ENCODE measurements at regions not wholly inside any gene's neighbourhood (a gene's known extent, or its start where the extent isn't known, plus 50 kb on each side); places are given as distances from the start of the nearest gene placed in this dataset.

DNA sequence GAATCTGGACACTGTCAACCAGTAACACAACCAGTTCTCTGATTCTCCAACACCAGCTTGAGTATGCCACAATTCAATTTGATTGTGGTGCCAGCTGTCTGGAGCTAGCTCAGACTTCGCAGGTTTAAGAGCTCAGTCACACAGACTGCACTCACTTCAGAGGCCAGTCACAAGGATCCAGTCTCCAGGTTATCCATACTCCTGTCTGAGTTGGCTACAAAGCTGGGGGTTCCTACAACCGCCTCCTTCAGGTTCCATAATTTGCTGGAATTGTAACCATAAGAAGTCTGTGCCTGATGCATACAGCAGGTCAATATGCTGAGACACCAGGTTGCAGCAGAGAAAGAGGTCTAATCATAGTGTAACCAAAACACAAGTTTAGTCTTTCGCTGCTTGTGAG lies 70.5 kb upstream of the CPSF6 start:
- H3K27ac ChIP-seq (ENCODE audit: insufficient read length, low read depth, low read length) = no peak overlapping the region
- no peak overlapping the region for H3K27ac Mint-ChIP-seq

More for the DNA sequence above, 70.5 kb upstream of the CPSF6 start:
- Histone ChIP-seq H3K4me1 (ENCODE audit: insufficient read depth, low read length) (peaks cover 11% of the 10 kb centered on the region; the same call in 1 of the 2 replicates), H3K27me3 (ENCODE audit: insufficient read depth, low read length) (no peaks in the 10 kb centered on the region), H3K23ac (ENCODE audit: insufficient read length, low read depth, low read length) (no peak overlapping the region), H2AK5ac (ENCODE audit: insufficient read length, low read length) (no peak overlapping the region), H2BK20ac (ENCODE audit: low read depth, low read length, poor library complexity, severe bottlenecking) (no peak overlapping the region), H3T11ph (ENCODE audit: low read length) (no peak overlapping the region), H3K56ac (ENCODE audit: insufficient read length, low read depth, low read length) (no peak overlapping the region), H4K5ac (ENCODE audit: insufficient read length, low read depth, low read length) (no peak overlapping the region), H4K20me1 (ENCODE audit: control insufficient read depth, insufficient read depth, insufficient read length) (no peaks in the 10 kb centered on the region), H2AFZ (ENCODE audit: low read length) (no peak overlapping the region), H3K79me1 (ENCODE audit: insufficient read depth, low read depth, low read length, poor library complexity, severe bottlenecking) (no peaks in the 10 kb centered on the region), H3K79me2 (ENCODE audit: insufficient read depth, low read length) (no peaks in the 10 kb centered on the region), H3K18ac (ENCODE audit: insufficient read length, low read depth, low read length) (no peak overlapping the region), H3K23me2 (ENCODE audit: insufficient read length, low read depth, low read length, poor library complexity, severe bottlenecking) (no peaks in the 10 kb centered on the region), H4K91ac (ENCODE audit: insufficient read length, low read depth, low read length) (no peak overlapping the region), H2BK120ac (ENCODE audit: low read depth, low read length, poor library complexity, severe bottlenecking) (no peak overlapping the region), H4K8ac (replicated peaks; ENCODE audit: insufficient read length, low read depth, low read length) (no peak overlapping the region), H2BK5ac (ENCODE audit: insufficient read length, low read length) (no peak overlapping the region), H3K9ac (ENCODE audit: extremely low read depth, insufficient read length, low read length) (no peak overlapping the region), H2BK12ac (ENCODE audit: insufficient read length, low read depth, low read length) (no peak overlapping the region), H3K4me2 (ENCODE audit: insufficient read depth, insufficient read length, low read length) (no peak overlapping the region), H3K14ac (ENCODE audit: insufficient read depth, low read length) (no peak overlapping the region), H2BK15ac (ENCODE audit: low read depth, low read length) (no peak overlapping the region), H3K4ac (ENCODE audit: low read depth, low read length) (no peak overlapping the region), H3K9me3 (ENCODE audit: control insufficient read depth, low read depth, low read length) (no peaks in the 10 kb centered on the region)
- TF ChIP-seq, protein P1, sequence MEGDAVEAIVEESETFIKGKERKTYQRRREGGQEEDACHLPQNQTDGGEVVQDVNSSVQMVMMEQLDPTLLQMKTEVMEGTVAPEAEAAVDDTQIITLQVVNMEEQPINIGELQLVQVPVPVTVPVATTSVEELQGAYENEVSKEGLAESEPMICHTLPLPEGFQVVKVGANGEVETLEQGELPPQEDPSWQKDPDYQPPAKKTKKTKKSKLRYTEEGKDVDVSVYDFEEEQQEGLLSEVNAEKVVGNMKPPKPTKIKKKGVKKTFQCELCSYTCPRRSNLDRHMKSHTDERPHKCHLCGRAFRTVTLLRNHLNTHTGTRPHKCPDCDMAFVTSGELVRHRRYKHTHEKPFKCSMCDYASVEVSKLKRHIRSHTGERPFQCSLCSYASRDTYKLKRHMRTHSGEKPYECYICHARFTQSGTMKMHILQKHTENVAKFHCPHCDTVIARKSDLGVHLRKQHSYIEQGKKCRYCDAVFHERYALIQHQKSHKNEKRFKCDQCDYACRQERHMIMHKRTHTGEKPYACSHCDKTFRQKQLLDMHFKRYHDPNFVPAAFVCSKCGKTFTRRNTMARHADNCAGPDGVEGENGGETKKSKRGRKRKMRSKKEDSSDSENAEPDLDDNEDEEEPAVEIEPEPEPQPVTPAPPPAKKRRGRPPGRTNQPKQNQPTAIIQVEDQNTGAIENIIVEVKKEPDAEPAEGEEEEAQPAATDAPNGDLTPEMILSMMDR (conservative IDR thresholded peaks at IDR 0.05) = no peak
- H3K27me3 Mint-ChIP-seq (ENCODE audit: low read depth) = no peaks in the 10 kb centered on the region
- no peak overlapping the region for H3K4me3 Mint-ChIP-seq
- no peaks in the 10 kb centered on the region for H3K9me3 Mint-ChIP-seq
- WGBS (ENCODE audit: extremely low coverage, insufficient read length, low lambda C conversion rate) = no CpG with 5 or more reads among the region's 3 CpGs
- H3K36me3 Mint-ChIP-seq (ENCODE audit: insufficient read depth in 1 of 3, low read depth in 3 of 3) = no peaks in the 10 kb centered on the region
- no peak for DNase-seq
- H3K4me1 Mint-ChIP-seq = peaks cover 38 to 43% of the 10 kb centered on the region in 2 experiments
